Right ventricle myocardium superior (tissue), 1 donor: ENCODE measurements at regions not wholly inside any gene's neighbourhood (a gene's known extent, or its start where the extent isn't known, plus 50 kb on each side); places are given as distances from the start of the nearest gene placed in this dataset.
"Not testable (repeated sequence)": the region's sequence is repeated elsewhere in the genome, so short reads cannot be mapped to it uniquely, and the experiment has no call there.

Experiments
- ATAC-seq: fragments of 200-7000 bp; cut with Tn5 transposase; one replicate; pipeline ENCODE4 v1.9.1; 2020; ENCODE audit warnings: mild to moderate bottlenecking; ENCODE audit not compliant: poor library complexity
- DNase-seq: peaks from one replicate; pipeline ENCODE4 v3.0.0-alpha.2; 2020
- intact Hi-C: fragments of 100-400 bp; cut with DNase I; formaldehyde crosslinking; loops from one replicate; pipeline ENCODE4 v1.11.2; 2022
- donor health status: DM: no; HTN: yes; CAD: no; lungs with severe emphysema.

GRCh38 chr2:239870276-239870675 lies 154.9 kb downstream of the NDUFA10 start:
- ATAC-seq = no peak
- intact Hi-C loops = no loop called here
- no peak for DNase-seq

DNA sequence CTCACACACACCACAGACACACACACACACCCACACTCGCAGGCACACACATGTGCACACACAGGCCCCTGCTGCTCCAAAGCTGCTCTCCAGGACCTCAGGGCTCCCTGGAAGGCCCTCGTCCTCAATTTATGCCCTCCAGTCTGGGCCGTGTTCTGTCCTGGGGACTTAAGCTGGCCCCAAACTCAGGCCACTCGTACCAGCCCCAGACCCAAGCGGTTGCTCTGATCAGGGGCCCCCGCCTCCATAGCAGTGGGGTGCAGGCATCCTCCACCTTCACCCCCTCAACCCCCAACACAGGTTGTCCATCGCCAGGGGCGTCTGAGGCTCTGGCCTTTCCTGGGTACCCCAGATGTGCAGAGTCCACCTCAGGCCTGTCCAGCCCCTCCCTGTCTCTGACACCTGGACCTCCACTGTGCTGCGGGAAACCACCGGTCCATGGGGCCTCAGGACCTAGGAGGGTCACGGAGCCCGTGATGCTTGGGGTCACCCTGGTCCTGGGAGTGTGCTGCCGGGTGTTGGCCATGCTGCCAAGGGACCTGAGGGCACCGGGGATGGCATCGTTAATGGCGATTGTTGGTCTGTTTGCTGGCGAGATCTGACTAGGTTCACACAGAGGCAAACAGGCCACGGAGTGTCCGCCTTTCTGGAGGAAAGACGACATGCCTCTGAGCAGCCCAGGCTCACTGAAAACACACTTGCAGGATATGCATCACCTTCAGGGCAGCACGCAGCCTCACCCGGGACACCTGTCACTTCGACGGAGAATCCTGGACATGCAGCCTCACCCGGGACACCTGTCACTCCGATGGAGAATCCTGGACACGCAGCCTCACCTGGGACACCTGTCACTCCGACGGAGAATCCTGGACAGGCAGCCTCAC lies 155.6 kb downstream of the NDUFA10 start:
- no peak for ATAC-seq
- DNase-seq = no peak
- intact Hi-C loops = no loop called here

GRCh38 chr2:239868556-239869181 lies 156.5 kb downstream of the NDUFA10 start:
- no peak for DNase-seq
- no peak for ATAC-seq
- intact Hi-C loops = no loop called here

GRCh38 chr2:239866778-239867177 lies 158.4 kb downstream of the NDUFA10 start:
- DNase-seq = no peak
- no peak for ATAC-seq
- intact Hi-C loops = no loop called here

DNA sequence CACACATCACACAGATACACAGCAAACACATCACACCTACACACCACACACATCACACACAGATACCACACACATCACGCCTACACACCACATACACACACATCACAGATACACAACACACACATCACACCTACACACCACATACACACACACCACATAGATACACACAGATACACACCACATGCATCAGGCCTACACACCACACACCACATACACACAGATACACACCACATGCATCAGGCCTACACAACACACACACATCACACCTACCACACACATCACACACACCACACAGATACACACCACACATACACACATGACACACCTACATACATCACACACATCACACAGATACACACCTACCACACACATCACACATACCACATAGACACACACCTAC lies 158.8 kb downstream of the NDUFA10 start:
- intact Hi-C loops = no loop called here
- ATAC-seq (no peak), DNase-seq (no peak)

DNA sequence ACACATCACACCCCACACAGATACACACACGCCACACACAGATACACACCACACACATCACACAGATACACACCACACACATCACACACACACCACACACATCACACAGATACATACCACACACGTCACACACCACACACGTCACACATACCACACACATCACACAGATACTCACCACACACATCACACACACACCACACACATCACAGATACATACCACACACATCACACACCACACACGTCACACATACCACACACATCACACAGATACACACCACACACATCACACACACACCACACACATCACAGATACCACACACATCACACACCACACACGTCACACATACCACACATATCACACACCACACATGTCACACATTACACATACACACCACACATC lies 159.3 kb downstream of the NDUFA10 start:
- ATAC-seq, DNase-seq, intact Hi-C loops: not testable (repeated sequence)

DNA sequence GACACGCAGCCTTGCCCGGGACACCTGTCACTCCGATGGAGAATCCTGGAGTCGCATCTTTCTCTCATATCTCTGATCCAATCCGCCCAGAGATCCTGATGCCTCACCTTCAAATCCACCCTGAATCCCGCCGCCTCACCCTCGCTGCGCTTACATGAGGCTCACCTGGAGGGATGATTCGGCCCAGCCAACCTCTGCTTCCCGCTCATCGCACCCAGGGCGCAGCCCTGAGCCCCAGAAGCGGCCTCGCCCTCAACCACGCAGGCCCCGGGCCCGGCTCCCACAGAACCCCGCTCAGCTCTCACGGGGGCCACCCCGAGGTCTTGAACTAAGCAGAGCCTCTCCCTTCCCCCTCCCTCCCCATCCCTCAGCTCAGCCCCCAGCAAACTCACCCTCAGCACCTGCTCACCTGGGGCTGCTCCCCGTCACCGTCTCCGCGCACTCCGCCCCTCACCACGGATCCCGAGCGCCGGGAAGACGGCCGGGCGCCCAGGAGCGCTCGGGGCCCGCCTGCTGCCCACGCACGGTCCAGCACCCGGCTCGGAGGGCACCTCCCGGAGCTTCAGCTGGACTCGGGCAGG lies 160.0 kb downstream of the NDUFA10 start:
- no peak for ATAC-seq

GRCh38 chr2:239864247-239865058 lies 160.7 kb downstream of the NDUFA10 start:
- intact Hi-C loops = no loop called here
- DNase-seq (no peak), ATAC-seq (no peak)

More for the DNA sequence above, 160.0 kb downstream of the NDUFA10 start:
- DNase-seq = no peak
- intact Hi-C loops = no loop called here

DNA sequence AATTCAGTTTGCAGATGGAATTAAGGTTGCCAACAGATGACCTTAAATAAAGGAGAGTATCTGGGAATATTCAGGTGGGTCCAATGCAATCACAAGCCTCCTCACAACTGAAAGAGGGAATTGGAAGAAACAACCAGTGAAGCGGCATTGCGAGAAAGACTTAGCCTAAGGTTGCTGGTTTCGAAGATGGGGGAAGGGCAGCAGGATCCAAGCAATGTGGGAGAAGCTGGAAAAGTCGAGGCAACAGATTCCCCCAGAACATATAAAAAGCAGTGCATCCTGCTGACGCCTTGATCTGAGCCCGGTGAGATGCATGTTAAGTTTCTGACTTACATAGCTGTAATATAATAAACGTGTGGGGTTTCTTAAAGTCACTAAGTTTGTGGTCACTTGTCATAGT lies 162.5 kb downstream of the NDUFA10 start:
- no peak for DNase-seq
- intact Hi-C loops = no loop called here
- no peak for ATAC-seq

GRCh38 chr2:239858179-239858578 lies 167.0 kb downstream of the NDUFA10 start:
- intact Hi-C loops = no loop called here
- ATAC-seq = no peak

DNA sequence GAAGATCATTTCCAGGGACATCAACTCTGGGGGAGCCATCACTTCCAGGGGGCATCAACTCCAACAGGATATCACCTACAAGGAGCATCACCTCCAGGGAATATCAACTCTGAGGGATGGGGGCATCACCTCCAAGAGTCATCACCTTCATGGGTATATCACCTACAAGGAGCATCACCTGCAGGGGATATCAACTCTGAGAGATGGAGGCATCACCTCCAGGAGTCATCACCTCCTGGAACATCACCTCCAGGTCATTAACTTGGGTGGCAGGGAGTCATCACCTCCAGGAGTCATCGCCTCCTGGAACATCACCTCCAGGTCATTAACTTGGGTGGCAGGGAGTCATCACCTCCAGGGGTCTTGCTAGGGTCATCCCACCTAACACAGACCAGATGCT lies 167.6 kb downstream of the NDUFA10 start:
- no peak for DNase-seq
- ATAC-seq = no peak
- intact Hi-C loops = no loop called here

More at GRCh38 chr2:239858179-239858578, 167.0 kb downstream of the NDUFA10 start:
- DNase-seq = no peak

- intact Hi-C loops = no loop called here
- ATAC-seq (no peak), DNase-seq (no peak)
These were observed 168.4 kb downstream of the NDUFA10 start for GRCh38 chr2:239856620-239857285.

DNA sequence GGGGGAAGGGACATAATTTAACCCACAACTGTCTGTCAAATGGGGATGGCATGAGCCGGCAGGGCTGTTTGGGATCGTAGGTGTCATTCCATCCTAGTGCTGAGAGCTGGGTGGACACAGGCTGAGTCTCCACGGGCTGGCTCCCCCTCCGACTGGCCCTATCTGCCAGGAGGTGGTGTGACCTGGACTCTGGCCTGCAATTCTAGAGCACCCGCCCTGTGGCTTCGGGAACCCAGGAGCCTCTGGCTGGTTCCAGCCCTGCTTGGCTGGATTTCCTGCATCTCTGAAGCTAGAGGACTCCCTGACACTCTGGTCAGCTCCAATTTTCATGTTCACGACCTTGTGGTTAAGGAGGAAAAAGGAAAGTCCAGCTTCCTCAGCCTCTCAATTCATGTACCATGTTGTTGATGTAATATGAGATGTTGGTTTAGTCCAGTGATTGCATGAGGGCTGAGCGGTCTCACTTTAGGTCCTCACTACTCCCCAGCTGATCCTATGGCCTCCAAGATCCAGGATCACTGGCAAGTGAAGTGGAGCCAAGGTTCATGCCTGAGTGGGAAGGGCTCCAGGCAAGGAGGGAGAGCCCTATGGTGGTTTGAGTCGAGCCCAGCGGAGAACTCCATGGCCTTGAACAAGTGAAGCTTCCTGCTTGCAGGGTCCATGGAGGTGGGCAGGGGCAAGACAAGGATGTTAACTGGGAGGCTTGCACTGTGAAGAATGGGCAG lies 169.1 kb downstream of the NDUFA10 start:
- intact Hi-C loops = no loop called here
- ATAC-seq (peak; percentile 38), DNase-seq (peak; percentile 58)

GRCh38 chr2:239854596-239854995 lies 170.5 kb downstream of the NDUFA10 start:
- DNase-seq = no peak
- intact Hi-C loops = no loop called here
- ATAC-seq = no peak

GRCh38 chr2:239853706-239854327 lies 171.3 kb downstream of the NDUFA10 start:
- intact Hi-C loops = no loop called here
- DNase-seq = no peak
- no peak for ATAC-seq

DNA sequence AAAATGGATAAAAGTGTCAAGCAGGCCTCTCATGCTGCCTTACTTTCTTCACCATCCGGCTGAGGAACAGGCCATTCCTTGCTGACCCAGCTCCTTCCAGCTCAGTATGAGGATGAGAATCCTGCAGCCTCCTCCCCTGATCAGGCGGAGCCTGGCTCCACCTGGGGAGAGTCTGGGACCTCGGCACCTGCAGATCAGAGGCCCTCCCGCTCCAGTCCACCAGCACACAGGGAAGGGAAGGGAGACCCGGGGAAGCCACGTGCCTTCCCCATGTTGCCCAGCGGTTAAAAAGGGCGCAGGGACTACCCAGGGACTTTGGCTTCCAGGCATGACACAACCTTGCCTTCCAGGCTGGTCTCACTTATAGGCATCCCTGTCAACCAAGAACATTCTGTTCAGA lies 172.0 kb downstream of the NDUFA10 start:
- intact Hi-C loops = no loop called here
- DNase-seq (no peak), ATAC-seq (no peak)

GRCh38 chr2:239852272-239852671 lies 172.9 kb downstream of the NDUFA10 start:
- intact Hi-C loops = no loop called here
- ATAC-seq (no peak), DNase-seq (no peak)
